Esophagus (tissue), 2 donors: ENCODE measurements at regions not wholly inside any gene's neighbourhood (a gene's known extent, or its start where the extent isn't known, plus 50 kb on each side); places are given as distances from the start of the nearest gene placed in this dataset.

Source experiments
- H3K27ac ChIP-seq, 2 donors: one replicate each; pipeline ENCODE4 v1.5.1; 2013; ENCODE audit warnings: low read depth in 2 of 2, mild to moderate bottlenecking in 2 of 2, inconsistent platforms in 1 of 2, low read length in 1 of 2, moderate library complexity in 1 of 2
- H3K27me3 ChIP-seq, 2 donors: one replicate each; pipeline ENCODE4 v1.6.1; 2013; ENCODE audit warnings: low read length in 2 of 2, control low read depth in 1 of 2, mild to moderate bottlenecking in 1 of 2; ENCODE audit not compliant: insufficient read depth in 2 of 2, control insufficient read depth in 1 of 2
- H3K36me3 ChIP-seq, 2 donors: one replicate each; pipeline ENCODE4 v1.6.1; 2013; ENCODE audit warnings: low read length in 1 of 2; ENCODE audit not compliant: control insufficient read depth in 2 of 2, insufficient read depth in 2 of 2
- H3K4me1 ChIP-seq, 2 donors: one replicate each; pipeline ENCODE4 v1.6.1; 2013; ENCODE audit warnings: low read length in 1 of 2; ENCODE audit not compliant: control insufficient read depth in 2 of 2, insufficient read depth in 2 of 2
- H3K4me3 ChIP-seq, 2 donors: one replicate each; pipeline ENCODE4 v1.5.1; 2013; ENCODE audit warnings: low read length in 2 of 2, mild to moderate bottlenecking in 2 of 2, low read depth in 1 of 2, moderate library complexity in 1 of 2
- H3K9me3 ChIP-seq, 2 donors: one replicate each; pipeline ENCODE4 v1.6.1; 2013; ENCODE audit warnings: mild to moderate bottlenecking in 2 of 2, low read depth in 1 of 2, low read length in 1 of 2, moderate library complexity in 1 of 2; ENCODE audit not compliant: control insufficient read depth in 2 of 2, insufficient read depth in 1 of 2
- WGBS, 2 donors: extraction: QIAGEN DNeasy Blood & Tissue Kit; methylation state at CpG; one replicate each; pipeline ENCODE4 v1.1.7; 2013; 5-methylcytosine and 5-hydroxymethylcytosine counted together
- donor health status: healthy with polysubstance abuse.
- donor health status: Bipolar disorder and iron deficiency.

DNA sequence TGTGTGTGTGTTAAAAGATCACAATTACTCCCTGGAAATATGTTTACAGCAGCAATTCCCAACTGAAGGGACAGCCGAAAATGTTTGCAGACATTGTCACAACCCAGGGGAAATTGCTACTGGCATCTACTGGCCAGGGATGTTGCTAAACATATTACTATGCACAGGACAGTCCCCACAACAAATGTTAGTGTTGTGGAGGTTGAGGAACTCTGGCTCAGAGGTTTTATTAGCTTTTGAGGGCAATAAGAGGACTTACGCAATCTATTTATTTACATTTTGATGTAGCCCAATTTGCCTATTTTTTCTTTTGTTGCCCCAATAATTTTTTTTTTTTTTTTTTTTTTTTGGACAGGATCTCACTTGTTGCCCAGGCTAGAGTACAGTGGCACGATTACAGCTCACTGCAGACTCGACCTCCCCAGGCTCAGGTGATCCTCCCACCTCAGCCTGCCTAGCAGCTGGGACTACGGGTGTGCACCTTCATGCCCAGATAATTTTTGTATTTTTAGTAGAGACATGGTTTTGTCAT lies 154.1 kb downstream of the RPS12 start:
- H3K4me1 ChIP-seq = no peaks in the 10 kb centered on the region
- H3K27ac ChIP-seq = no peak overlapping the region
- no peaks in the 10 kb centered on the region for H3K9me3 ChIP-seq
- no peak overlapping the region for H3K4me3 ChIP-seq
- no peaks in the 10 kb centered on the region for H3K27me3 ChIP-seq
- no peaks in the 10 kb centered on the region for H3K36me3 ChIP-seq
- WGBS, 2 donors = 72 to 78% methylated on average over 5 of the region's 5 CpGs

DNA sequence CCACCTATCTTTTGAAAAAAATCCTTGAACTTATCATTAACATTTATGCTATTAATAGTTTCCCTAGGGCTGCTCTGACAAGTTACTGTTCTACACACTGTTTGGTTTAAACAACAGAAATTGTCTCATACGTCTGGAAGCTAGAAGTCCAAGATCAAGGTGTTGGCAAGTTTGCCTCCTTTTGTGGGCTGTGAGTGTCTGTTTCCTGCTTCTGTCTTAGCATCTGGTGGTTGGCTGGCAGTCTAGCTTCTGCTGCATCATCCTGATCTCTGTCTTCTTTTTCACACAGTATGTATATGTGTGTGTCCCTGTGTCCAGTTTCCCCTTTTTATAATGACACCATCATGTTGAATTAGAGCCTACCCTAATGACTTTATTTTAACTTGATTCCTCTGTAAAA lies 154.8 kb downstream of the RPS12 start:
- no peak overlapping the region for H3K27ac ChIP-seq
- H3K36me3 ChIP-seq = no peaks in the 10 kb centered on the region
- no peaks in the 10 kb centered on the region for H3K9me3 ChIP-seq
- no peaks in the 10 kb centered on the region for H3K4me1 ChIP-seq
- H3K27me3 ChIP-seq = no peaks in the 10 kb centered on the region
- no peak overlapping the region for H3K4me3 ChIP-seq
- 17 to 21% methylated on average over 1 of the region's 1 CpG for WGBS, 2 donors

GRCh38 chr6:132971676-132972075 lies 157.3 kb downstream of the RPS12 start:
- no peak overlapping the region for H3K4me3 ChIP-seq
- no peaks in the 10 kb centered on the region for H3K27me3 ChIP-seq
- H3K27ac ChIP-seq = no peak overlapping the region
- no peaks in the 10 kb centered on the region for H3K9me3 ChIP-seq
- H3K36me3 ChIP-seq = no peaks in the 10 kb centered on the region
- WGBS, 2 donors = 54 to 58% methylated on average over 3 of the region's 3 CpGs
- H3K4me1 ChIP-seq = no peaks in the 10 kb centered on the region

DNA sequence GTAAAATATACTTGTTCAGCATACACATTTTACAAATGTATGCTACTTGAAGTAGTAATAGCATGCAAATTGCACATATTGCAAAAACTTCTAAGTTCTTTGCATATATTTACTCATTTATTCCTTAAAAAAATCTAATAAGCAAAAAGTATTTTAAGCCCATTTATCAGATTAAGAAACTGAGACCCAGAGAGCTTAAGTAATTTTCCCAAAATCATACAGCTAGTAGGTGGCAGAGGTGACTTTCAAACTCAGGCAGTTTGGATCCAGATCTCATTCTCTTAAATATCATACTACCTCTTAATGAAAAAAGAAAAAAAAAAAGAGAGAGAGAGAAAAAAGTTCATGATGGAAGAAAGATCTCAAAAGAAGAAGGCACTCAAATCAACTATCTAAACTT lies 157.9 kb downstream of the RPS12 start:
- Histone ChIP-seq H3K27me3 (no peaks in the 10 kb centered on the region), H3K4me3 (no peak overlapping the region), H3K4me1 (no peaks in the 10 kb centered on the region), H3K9me3 (no peaks in the 10 kb centered on the region), H3K36me3 (no peaks in the 10 kb centered on the region), H3K27ac (no peak overlapping the region)

- Histone ChIP-seq H3K4me1 (no peaks in the 10 kb centered on the region), H3K36me3 (no peaks in the 10 kb centered on the region), H3K4me3 (no peak overlapping the region), H3K27me3 (no peaks in the 10 kb centered on the region), H3K27ac (no peak overlapping the region), H3K9me3 (no peaks in the 10 kb centered on the region)
- WGBS, 2 donors = 37 to 56% methylated on average over 3 of the region's 3 CpGs
These were observed 158.6 kb downstream of the RPS12 start for GRCh38 chr6:132972971-132973370.

GRCh38 chr6:132973514-132973993 lies 159.2 kb downstream of the RPS12 start:
- H3K27me3 ChIP-seq = no peaks in the 10 kb centered on the region
- H3K4me3 ChIP-seq = no peak overlapping the region
- no peak overlapping the region for H3K27ac ChIP-seq
- no peaks in the 10 kb centered on the region for H3K9me3 ChIP-seq
- H3K36me3 ChIP-seq = no peaks in the 10 kb centered on the region
- no peaks in the 10 kb centered on the region for H3K4me1 ChIP-seq
- 42 to 45% methylated on average over 3 of the region's 3 CpGs for WGBS, 2 donors

DNA sequence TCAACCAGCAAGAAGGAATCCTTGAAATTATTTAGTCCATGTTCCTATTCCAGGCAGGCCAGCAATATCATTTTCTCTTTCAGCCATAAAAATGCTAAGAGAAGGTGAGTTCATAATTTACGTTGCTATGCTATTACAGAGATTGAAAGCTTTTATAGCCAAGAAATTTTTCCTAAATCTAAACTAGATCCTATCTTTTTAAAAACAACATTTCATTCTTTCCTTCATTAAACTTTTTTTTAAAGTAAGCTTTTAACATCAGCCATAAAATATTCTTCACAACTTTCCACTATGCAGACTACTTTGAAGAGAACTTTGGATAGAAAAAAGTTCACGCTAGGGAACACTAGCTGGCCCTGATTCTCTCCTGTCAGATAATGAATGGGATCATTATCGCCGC lies 159.8 kb downstream of the RPS12 start:
- Histone ChIP-seq H3K4me1 (no peaks in the 10 kb centered on the region), H3K27ac (no peak overlapping the region)
- WGBS, 2 donors = 75 to 86% methylated on average over 4 of the region's 4 CpGs

DNA sequence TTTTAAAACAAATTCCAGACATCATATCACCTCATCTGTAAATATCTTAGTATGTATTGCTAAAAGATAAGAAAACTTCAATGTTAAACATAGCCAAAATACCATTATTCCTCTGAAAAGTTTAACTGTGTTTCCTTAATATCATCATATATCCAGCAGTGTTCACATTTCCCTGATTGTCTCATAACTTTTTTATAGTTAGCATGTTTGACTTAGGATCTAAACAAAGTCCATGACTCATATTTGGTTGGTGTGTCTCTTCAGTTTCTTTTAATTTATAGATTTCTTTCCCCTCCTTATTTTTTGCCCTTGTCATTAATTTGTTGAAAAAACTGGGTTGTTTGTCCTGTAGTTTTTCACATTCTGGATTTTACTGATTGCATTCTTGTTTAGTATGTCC lies 163.0 kb downstream of the RPS12 start:
- no peaks in the 10 kb centered on the region for H3K27me3 ChIP-seq
- no peaks in the 10 kb centered on the region for H3K9me3 ChIP-seq
- no peaks in the 10 kb centered on the region for H3K36me3 ChIP-seq
- H3K4me1 ChIP-seq = no peaks in the 10 kb centered on the region
- H3K4me3 ChIP-seq = no peak overlapping the region
- H3K27ac ChIP-seq = no peak overlapping the region

More for the DNA sequence above, 159.8 kb downstream of the RPS12 start:
- Histone ChIP-seq H3K36me3 (no peaks in the 10 kb centered on the region), H3K9me3 (no peaks in the 10 kb centered on the region), H3K4me3 (no peak overlapping the region), H3K27me3 (no peaks in the 10 kb centered on the region)

DNA sequence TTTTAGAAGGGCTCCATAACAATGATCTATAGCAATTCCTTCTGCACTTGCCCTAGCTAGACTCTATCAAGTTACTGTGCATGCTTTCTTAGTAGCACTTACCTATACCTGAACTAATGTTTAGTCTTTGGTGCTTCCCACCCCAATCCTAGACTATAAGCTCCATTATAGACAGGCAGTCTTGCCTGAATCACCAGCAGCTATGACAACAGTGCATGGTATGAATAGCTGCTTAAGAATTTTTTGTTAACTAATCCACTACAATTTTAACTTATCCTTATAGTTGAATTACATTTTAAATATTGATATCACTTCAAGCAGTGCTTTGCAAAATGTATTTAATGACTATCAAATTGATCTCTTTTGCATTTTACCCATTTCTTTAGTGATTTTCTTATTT lies 164.3 kb downstream of the RPS12 start:
- Histone ChIP-seq H3K36me3 (no peaks in the 10 kb centered on the region), H3K27ac (no peak overlapping the region), H3K4me3 (no peak overlapping the region)

GRCh38 chr6:132993738-132994137 lies 179.4 kb downstream of the RPS12 start:
- H3K4me3 ChIP-seq = no peak overlapping the region
- H3K4me1 ChIP-seq = no peaks in the 10 kb centered on the region
- H3K27ac ChIP-seq = no peak overlapping the region
- H3K9me3 ChIP-seq = no peaks in the 10 kb centered on the region
- H3K27me3 ChIP-seq = no peaks in the 10 kb centered on the region
- WGBS, 2 donors = 82 to 87% methylated on average over 2 of the region's 2 CpGs
- no peaks in the 10 kb centered on the region for H3K36me3 ChIP-seq

More for the DNA sequence above, 164.3 kb downstream of the RPS12 start:
- Histone ChIP-seq H3K27me3 (no peaks in the 10 kb centered on the region), H3K4me1 (no peaks in the 10 kb centered on the region), H3K9me3 (no peaks in the 10 kb centered on the region)
